Fibroblast of upper back skin (primary cell): ENCODE measurements at regions not wholly inside any gene's neighbourhood (a gene's known extent, or its start where the extent isn't known, plus 50 kb on each side); places are given as distances from the start of the nearest gene placed in this dataset.
"Not testable (repeated sequence)": the region's sequence is repeated elsewhere in the genome, so short reads cannot be mapped to it uniquely, and the experiment has no call there.

Source experiments
- DNase-seq: peaks from one replicate; pipeline ENCODE4 v3.0.0-alpha.2; 2013

DNA sequence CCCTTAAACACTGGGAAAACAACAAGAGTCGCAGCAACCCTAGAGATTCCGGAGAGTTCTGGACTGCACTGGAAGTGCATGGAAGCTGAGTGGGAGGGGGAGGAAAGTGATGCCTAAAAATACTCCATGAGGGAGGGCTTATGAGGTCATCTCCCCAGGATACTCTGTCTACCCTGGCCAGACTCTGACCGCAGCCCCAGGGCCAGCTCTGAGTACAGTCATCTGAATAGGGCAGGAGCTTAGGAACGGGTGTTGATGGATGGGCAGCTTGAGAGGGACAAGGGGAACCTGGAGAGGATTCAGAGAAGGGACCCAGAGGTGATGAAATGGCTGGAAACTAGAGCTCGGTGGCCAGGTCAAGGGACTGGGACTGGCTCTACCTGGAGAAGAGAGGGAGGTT lies 79.3 kb upstream of the IGFBP5 start:
- peak; percentile 93 for DNase-seq

DNA sequence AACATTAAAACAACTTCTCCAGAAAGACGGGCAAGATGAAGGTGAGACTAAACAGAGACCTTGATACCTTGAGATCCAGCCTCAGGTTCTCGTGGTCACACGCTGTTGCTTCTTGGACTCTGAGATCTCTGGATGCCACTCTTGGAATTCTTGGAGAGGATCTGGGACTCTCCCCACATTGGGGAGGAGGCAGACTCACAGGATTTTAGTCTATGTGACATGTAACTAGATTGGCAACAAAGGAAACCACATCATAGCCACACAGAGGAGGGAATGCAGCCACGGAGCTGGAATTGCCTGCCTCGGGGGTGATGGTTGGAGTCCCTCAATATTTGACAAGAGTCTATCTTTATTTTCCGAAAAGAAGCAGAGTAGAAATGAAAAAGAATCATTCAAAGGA lies 78.8 kb upstream of the IGFBP5 start:
- peak; percentile 60 for DNase-seq

DNA sequence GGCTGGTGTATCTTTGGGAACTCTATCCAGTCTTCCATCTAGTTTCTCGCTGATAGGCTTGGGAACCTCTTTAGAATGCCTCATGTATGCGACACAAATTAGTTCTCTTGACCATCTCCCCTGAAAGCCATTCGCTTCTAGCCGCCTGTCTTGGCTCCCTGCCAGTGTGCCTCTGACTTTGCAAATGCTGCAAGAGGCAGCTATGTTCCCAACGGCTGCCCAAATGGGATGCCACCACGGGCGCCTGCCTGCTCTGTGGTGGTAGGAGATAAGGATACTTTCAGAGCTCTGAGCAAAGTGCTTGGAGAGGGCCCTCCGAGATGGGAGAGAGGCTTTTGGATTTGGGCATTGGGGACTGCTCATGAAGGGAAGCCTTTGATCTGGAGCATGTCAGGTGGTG lies 77.7 kb upstream of the IGFBP5 start:
- DNase-seq, result no peak

DNA sequence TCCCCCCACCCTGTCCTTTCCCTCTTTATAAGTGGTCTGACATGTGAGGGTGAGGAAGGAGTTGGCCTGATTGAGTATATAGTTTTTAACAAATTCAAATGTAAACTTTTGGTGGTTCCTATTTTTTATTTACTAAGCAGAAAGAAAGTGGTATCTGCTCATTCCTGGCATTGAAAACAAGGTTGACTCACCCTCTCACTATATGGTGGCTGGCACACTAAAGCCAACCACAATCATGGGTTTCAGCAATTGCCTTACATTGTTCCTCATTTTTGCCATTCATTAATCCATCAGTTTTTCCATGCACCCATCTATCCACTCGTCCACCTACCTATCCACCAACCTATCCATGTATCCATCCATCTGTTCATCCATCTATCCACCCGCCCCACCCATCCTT lies 75.4 kb upstream of the IGFBP5 start:
- no peak for DNase-seq

DNA sequence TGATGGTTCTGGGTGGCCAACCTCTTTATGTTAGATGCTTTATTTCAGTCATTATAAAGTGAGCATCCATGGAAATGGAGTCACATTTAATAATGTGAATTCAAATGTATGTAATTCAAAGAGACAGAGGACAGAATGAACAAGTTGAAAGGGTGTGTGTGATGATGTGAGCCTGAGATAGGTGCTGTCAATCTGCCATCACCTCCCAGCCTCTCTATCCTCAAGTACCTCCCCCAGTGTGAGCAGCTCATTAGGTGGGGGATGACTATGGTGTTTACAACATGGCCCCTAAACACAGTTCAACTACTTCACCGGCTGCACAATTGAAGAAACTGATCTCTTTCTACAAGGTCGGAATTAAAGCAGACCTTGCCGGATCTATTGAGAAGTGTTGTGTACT lies 74.7 kb upstream of the IGFBP5 start:
- no peak for DNase-seq

DNA sequence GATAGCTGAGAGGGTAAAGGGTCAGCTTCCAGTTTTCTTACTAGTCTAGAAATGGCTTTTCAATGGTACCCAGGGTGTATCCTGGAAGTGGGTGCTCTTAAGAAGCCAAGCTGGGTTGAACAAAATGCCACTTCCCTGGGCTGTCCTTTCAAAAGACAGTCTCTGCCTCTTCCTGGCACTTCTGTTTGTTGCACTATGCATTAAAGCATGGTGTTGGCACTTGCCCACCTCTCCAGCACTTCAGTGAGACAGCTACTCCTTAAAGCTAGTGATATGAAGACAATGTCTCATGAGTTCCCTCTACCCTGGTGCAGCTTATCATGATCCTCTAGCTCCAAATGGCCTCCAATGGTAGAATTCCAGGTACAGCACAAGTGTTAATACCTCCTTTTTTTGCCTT lies 74.3 kb upstream of the IGFBP5 start:
- DNase-seq, result no peak

DNA sequence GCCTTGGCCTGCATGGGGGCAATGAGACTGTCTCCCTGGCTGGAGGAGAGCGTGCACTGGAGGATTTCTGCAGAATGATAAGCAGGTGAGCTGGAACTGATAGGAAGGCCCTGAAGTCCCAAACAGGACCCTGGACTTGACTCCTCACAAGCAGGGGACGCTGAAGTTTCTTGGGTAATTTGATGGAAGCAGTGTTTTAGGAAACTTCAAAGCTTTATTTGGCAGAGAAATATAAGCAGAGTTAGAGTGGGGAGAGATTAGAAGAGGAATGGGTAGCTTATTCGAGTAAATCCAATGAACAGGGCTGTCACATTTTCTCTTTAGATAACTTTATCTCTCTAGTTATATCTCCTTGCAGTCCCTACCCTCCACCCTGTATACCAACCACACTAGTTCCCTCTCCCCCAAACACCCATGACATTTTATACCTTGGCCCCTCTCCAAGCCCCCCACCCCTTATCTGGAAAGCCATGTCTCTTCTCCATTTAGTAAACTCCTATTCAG lies 73.6 kb upstream of the IGFBP5 start:
- no peak for DNase-seq

DNA sequence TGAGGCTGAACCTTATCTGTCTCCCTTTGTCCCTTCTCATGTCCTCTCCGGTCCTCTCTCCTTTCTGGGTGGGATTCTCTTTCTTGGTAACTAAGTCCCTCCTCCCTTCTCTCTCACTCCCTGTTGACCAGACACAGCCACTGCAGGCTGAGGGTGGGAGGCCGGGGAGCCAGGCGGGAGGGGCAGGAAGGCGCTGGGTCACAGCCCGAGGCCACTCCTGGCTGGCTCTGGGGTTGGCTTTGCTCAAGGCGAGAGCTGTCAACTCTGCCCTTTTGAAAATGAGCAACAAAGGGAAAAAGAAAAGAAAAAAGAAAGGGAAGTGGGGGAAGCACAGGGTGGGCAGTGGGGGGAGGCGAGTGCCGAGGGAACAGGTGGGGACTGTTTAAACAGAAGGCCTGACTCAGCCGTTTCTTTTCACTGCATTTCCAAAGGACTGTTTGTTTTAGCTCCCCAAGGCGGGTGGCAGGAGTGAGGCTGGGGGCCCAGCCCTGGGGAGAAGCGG lies 70.5 kb upstream of the IGFBP5 start:
- no peak for DNase-seq

DNA sequence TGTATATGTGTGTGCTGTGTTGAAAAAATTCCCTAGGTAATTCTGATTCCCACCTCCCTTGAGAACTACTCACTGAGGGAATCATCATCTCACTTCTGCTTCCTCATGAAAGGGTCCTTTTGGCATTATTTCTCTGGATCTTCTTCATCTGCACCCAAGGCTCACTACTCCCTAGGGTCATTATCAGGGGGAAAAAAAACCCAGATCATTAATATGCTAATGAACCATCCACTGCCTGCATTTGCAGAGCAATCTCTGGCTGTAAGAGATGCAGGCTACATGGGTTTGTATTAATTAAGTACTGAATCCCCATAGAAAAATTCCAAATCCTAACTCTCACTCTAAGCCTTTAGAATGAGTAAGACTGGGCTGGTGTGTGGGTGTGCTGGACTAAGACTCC lies 68.0 kb upstream of the IGFBP5 start:
- no peak for DNase-seq

DNA sequence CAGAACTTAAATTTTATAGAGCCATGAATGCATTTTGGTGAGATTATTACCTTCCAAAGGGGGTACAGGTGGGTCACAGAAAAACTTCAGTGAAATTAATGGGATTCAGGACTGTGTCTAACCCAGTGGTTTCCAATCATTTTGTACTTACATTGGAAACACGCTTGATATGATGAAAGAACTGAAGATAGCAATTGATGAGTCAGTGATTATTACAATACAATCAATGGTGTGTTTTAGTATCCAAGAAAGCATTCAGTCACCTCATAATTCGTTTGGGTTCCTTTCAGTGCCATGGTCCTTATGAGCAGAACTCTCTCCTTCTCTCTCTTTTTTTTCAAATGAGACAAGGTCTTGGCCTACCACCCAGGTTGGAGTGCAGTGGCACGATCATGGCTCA lies 66.5 kb upstream of the IGFBP5 start:
- DNase-seq, result no peak

DNA sequence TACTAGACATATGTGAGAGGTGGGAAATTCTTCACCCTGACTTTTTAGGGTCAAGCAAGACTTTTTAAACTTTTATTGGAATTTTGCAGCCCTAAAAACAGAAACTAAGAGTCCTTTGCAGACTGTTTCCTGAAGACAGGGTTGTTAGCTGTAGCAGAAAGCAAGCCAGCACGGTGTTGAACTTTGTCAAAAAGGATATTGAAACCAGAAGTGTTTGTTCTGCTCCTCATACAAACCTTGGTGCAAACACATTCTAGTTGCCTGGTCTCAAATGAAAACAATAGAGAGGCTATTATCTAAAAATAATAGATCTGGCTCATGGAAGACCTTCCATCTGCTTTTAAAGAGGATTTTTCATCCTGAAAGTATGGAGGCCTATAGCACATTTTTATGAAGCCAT lies 65.8 kb upstream of the IGFBP5 start:
- no peak for DNase-seq

DNA sequence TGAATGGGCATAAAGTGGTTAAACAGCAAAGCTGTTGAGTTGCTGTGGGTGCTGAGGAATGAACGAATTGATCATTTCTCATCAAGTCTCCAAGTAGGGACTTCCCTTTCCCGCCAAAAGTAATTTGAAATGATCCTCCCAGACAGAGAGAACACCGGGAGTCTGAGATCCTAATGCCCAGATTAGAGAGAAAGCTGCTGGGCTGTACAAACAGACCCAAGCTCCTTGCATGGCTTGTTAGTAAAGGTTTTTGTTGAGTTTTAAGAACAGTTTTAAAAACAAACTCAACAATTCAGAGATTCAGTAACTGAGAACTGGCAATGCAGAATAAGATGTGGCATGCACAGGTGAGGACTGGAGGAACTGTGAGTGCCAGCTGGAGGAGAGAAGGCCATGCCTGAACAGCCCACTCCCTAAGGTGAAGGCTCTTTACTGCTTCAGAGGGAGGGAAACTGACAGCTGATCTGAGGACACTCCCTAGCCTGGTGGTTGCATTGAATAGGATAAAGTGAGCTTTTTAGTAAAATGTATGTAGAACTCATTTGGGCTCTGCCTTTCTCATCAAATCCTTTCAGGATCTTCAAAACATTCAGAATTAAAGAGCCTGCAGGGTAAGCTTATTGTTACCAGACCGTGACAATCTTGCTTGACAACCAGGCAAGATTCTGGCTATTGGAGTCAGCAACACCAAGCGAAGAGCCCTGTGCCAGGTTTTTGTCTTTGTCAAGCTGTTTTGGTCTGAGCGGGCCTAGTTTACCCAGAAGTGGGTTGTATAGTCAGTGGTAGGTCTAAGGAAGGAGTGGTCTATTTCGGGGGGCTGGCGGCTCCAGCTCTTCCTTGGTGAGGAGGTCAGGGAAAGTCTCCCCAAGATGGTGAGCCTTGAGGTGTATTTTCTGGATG lies 63.2 kb upstream of the IGFBP5 start:
- no peak for DNase-seq

DNA sequence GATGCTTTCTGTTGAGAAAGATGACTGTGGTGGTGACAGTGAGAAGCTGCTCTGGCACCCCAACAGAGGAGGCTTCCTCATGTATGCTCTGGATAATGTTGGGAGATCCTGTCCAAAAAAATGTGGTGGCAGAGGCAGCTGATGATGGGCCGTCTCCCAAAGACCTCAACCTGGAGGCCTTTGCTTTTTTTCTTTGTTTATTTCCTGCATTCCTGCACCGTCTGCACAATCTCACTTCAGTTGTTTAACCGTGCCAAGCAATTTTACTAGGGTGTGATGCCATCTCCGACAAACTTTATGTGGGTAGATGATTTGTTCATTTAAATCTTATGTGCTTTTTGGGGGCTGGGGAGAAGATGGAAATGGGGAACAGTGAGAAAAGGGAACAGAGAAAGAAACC lies 62.2 kb upstream of the IGFBP5 start:
- DNase-seq, result no peak

DNA sequence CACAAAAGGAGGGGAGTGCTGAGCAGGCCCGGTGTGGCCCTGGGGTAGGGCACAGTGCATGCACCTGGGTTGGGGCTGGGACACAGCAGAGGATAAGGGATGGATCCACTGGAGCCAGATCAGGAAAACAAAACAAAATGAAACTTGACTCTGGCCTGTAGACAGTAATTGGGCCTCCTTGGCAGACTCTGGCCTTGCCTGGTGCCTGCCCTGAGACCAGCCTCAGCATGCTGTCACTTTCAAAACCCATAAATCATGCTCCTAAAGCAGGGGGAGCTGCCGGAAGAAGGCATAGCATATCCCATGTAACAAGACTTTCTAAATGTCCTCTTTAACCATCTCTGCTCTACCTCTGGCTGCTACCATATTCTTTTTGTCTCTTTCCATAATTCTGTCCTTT lies 61.1 kb upstream of the IGFBP5 start:
- DNase-seq, result no peak

DNA sequence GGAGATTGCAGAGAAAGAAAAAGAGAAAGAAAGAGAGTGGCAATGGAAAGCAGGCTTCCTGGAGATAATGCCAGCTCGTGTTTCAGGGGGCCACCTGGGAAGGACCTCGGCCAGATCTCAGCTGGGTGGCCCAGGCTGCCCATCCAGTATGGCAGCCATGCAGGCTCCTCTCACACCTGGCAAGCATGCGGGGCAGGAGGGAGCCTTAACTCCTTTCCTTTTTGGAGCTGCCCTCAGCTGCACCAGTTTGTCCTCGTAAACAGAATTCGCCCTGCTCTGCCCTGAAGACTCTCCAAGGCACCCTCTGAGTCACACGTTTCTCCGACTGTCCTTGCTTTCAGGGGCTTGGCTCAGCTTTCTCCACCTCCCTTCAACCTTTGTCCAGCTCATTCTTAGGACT lies 59.5 kb upstream of the IGFBP5 start:
- DNase-seq, result no peak

DNA sequence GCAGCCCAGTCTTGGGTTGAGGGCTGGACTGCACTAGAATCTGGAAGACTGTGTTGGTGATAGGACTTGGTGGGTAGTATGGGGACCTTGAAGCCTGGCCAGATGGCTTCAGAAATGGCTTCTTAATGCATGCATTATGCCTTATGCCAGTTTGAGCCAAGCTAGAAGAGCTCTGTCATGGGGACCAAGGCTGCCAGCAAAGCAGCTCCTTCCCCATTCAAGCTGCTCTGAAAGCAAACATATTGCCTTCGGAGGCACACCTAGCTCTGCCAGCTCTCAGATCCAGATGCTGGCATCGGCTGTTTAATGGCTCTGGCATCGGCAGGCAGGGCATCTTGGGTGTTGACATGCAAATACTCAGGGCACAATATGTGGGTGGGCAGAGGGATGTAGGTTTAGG lies 59.0 kb upstream of the IGFBP5 start:
- DNase-seq, result no peak

DNA sequence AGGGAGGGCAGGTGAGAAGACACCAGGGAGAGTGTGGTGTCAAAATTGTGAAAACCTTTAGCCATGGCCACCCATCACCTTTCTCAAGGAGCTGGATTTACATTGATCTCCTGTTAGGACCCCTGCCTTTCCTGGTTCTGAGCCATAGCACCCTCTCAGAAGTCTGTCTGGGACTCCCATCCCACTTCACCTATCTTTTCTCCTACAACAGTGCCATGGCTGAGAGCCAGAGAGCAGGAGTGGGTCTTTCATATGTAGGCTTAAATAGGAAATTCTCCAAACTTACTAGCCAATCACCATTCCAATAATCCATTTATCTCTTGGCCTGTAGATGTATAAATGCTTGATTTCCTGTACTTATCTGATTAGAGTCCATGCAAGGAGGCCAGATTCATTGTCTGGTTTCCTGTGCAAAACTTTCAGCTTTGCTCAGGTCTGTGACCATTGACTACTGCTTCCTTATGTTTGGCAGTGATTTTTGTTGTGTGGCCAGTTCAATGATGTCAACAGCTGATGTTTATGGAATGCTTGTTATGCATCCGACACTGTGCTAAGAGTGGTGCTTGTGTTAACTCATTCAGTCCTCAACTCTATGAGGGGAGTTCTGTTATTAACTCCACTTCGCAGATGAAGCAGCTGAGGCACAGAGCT lies 57.6 kb upstream of the IGFBP5 start:
- DNase-seq, result no peak

DNA sequence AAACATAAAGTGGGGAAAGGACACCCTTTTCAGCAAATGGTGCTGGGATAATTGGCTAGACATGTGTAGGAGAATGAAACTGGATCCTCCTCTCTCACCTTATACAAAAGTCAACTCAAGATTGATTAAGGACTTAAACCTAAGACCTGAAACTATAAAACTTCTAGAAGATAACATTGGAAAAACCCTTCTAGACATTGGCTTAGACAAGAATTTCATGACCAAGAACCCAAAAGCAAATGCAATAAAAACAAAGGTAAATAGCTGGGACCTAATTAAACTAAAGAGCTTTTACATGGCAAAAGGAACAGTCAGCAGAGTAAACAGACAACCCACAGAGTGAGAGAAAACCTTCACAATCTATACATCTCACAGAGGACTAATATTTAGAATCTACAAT lies 55.4 kb upstream of the IGFBP5 start:
- DNase-seq, result not testable (repeated sequence)

DNA sequence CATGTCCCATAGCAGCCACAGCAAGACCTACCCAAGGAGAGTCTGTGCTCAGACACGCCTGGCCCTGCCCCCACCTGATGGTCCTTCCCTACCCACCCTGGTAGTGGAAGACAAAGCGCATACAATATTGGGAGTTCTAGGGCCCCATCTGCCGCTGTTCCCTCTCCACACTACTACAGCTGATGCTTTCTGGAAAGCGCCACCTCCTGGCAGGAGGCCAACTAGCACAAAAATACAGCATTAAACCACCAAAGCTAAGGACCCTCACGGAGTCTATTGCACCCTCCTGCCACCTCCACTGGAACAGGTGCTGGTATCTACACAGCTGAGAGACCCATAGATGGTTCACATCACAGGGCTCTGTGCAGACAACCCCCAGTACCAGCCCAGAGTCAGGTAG lies 50.9 kb upstream of the IGFBP5 start:
- DNase-seq, result not testable (repeated sequence)

DNA sequence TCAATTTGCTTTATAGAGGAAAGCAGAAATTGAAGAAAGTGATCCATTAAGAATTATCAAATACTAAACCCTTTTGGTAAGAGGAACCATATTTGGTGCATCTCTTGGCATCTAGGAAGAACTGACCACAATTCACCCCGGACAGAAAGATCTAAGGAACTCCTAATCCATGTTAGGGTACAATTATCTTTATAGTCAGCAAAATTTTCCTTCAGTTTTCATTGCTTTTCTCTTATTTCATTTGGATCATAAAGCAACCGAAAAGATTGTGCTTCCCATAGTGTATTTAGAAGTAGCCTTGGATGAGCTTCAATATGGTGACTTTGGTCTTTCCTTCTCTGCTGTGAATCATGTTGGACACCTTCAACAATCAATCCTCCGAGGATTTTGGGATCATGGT lies 50.1 kb upstream of the IGFBP5 start:
- DNase-seq, result no peak
